ENCODE measurements at regions not wholly inside any gene's neighbourhood (a gene's known extent, or its start where the extent isn't known, plus 50 kb on each side); places are given as distances from the start of the nearest gene placed in this dataset.

- Mint-ChIP-seq H3K36me3 (ENCODE audit: low read depth) (no peaks in the 10 kb centered on the region), H3K4me3 (no peak overlapping the region), H3K9me3 (peaks cover 9% of the 10 kb centered on the region), H3K27me3 (ENCODE audit: low read depth) (no peaks in the 10 kb centered on the region), H3K27ac (peak overlapping the region in 2 of 3 experiments; percentile 14 to 50), H3K4me1 (peaks cover 35% of the 10 kb centered on the region)
- no peak for TF ChIP-seq CTCF (IDR thresholded peaks at IDR 0.05; ENCODE audit: unreplicated experiment in 3 of 3)
Measured at GRCh38 chr3:16793321-16793720, 91.4 kb upstream of the PLCL2 start.

GRCh38 chr3:16794257-16794656, 90.5 kb upstream of the PLCL2 start:
- Mint-ChIP-seq H3K27me3 (ENCODE audit: low read depth) (no peaks in the 10 kb centered on the region), H3K27ac (no peak overlapping the region), H3K36me3 (ENCODE audit: low read depth) (no peaks in the 10 kb centered on the region), H3K4me1 (peaks cover 29% of the 10 kb centered on the region), H3K4me3 (no peak overlapping the region), H3K9me3 (peaks cover 9% of the 10 kb centered on the region)
- TF ChIP-seq CTCF (IDR thresholded peaks at IDR 0.05; ENCODE audit: unreplicated experiment in 3 of 3): no peak

- H3K4me1 Mint-ChIP-seq: peaks cover 21% of the 10 kb centered on the region
- peaks cover 9% of the 10 kb centered on the region for H3K9me3 Mint-ChIP-seq
- no peaks in the 10 kb centered on the region for H3K36me3 Mint-ChIP-seq (ENCODE audit: low read depth)
- TF ChIP-seq CTCF (IDR thresholded peaks at IDR 0.05; ENCODE audit: unreplicated experiment in 3 of 3): no peak
- H3K4me3 Mint-ChIP-seq: no peak overlapping the region
- H3K27me3 Mint-ChIP-seq (ENCODE audit: low read depth): no peaks in the 10 kb centered on the region
- no peak overlapping the region for H3K27ac Mint-ChIP-seq
Measured at GRCh38 chr3:16795581-16795980, 89.2 kb upstream of the PLCL2 start.

GRCh38 chr3:16797831-16798230, 86.9 kb upstream of the PLCL2 start:
- Mint-ChIP-seq H3K27me3 (ENCODE audit: low read depth) (no peaks in the 10 kb centered on the region), H3K36me3 (ENCODE audit: low read depth) (no peaks in the 10 kb centered on the region), H3K27ac (no peak overlapping the region), H3K4me3 (no peak overlapping the region), H3K4me1 (peaks cover 26% of the 10 kb centered on the region), H3K9me3 (peaks cover 9% of the 10 kb centered on the region)
- TF ChIP-seq CTCF (IDR thresholded peaks at IDR 0.05; ENCODE audit: unreplicated experiment in 3 of 3): no peak

- no peaks in the 10 kb centered on the region for H3K27me3 Mint-ChIP-seq (ENCODE audit: low read depth)
Measured at GRCh38 chr3:16798738-16799137, 86.0 kb upstream of the PLCL2 start.

More at GRCh38 chr3:16798738-16799137, 86.0 kb upstream of the PLCL2 start:
- no peak overlapping the region for H3K4me3 Mint-ChIP-seq
- H3K9me3 Mint-ChIP-seq: peaks cover 7% of the 10 kb centered on the region
- peaks cover 17% of the 10 kb centered on the region for H3K4me1 Mint-ChIP-seq
- H3K36me3 Mint-ChIP-seq (ENCODE audit: low read depth): no peaks in the 10 kb centered on the region
- TF ChIP-seq CTCF (IDR thresholded peaks at IDR 0.05; ENCODE audit: unreplicated experiment in 3 of 3): no peak
- H3K27ac Mint-ChIP-seq: no peak overlapping the region

All from nephron (organoid).